Stimulated activated CD4-positive, alpha-beta T cell treated with anti-CD3 and anti-CD28 coated beads, Interleukin-2, amount 100 ng/mL, for 48 hours (primary cell): ENCODE measurements at regions not wholly inside any gene's neighbourhood (a gene's known extent, or its start where the extent isn't known, plus 50 kb on each side); places are given as distances from the start of the nearest gene placed in this dataset.
A peak's percentile ranks its signal among the peaks of the same experiment; 100 is the strongest.
"Not testable (repeated sequence)": the region's sequence is repeated elsewhere in the genome, so short reads cannot be mapped to it uniquely, and the experiment has no call there.

Experiments
- DNase-seq, 2 donors: peaks; one replicate each; pipeline ENCODE4 v3.0.0-alpha.2; 2020

DNA sequence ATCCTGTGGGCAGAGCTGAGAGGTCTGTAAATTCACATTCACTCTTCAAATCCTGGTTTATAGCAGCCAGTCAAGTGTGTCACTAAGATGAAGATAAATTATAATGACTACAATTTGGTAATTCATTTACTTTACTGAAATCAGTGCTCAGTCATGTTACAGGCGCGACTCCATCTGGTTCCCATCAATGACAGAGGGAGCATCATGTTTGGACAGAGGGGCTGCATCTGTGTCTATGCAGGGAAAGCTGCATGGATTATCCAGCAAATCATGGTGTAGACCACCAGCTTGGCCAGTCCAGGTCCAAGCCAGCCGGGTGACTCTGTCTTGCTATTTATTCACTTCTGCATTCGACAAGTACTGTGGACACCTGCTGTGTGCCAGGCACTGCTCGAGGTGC, 214.1 kb upstream of the ZNF32 start:
- DNase-seq, result no peak

DNA sequence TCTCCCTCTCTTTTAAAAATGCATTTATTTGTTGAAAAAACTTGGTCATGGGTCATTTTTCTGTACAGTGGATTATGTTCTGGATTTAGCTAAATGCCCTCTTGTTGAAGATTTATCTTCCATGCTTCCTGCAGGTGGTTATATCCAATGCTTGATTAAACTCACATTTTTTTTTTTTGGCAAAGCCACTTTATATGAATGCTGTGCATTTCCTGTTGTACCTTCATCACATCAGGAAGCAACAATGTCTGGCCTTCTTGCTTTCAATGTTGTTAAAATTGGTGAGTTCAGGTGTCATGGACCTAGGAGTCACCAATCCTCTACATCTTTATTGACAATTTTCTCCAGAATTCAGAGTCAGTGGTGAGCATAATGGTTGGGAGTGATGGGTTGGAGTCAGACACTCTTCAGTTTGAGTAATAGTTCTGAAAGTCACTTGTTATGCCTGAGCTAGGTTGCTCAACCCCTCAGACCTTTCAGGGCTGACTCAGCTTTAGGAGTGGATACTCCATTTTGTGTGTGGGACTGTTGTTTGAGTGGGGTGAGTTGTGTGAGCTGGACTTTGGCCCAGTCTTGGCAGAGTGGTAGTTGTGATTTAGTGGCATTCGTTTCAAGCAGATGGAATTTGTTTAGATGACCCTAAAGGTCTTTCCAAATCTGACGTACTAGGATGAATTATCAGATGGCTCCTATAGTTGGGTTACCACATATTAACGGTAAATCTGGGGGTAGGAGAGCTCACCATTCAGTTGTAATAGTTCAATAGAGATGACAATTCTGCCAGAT, 213.5 kb upstream of the ZNF32 start:
- DNase-seq, result no peak

DNA sequence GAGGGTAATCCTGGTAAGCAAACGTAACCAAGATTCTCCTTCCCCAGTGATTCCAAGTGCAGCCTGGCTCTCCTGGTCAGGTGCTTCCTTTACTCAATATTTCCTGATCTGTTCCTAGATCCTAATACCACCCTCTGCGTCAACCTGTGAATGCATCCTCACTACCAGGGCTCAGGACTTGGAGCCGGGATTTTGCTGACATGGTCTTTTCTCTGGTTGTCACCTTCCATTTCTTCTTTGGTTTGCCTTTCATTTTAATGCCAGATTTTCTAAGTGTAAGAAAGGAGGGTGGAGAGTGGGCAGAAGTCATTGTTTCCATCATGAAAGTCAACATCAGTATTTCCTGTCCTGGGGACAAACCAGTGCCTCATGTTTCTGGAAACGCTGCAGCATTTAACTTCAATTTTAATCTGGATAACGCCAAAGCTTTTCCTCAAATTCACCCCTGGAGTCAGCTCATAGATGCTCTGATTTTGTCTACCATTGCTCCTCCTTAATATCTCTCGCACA, 210.4 kb upstream of the ZNF32 start:
- no peak for DNase-seq

DNA sequence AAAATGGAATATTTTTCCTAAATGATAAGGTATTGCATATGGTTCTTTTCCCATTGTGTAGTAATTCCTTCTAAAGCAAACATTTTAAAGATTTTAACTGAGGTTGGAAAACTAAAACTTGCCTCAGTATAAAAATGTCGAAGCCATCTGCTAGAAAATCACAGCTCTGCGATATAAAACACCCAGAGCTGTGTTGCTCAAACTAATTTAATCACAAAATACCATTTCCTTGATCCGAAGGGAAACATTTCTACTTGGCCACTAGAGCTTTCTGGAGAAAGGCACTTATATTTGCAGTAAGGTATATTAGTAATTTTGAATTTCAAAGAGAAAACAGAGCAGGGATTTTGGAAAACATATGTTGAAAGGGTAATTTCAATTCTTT, 209.2 kb upstream of the ZNF32 start:
- DNase-seq, result no peak

DNA sequence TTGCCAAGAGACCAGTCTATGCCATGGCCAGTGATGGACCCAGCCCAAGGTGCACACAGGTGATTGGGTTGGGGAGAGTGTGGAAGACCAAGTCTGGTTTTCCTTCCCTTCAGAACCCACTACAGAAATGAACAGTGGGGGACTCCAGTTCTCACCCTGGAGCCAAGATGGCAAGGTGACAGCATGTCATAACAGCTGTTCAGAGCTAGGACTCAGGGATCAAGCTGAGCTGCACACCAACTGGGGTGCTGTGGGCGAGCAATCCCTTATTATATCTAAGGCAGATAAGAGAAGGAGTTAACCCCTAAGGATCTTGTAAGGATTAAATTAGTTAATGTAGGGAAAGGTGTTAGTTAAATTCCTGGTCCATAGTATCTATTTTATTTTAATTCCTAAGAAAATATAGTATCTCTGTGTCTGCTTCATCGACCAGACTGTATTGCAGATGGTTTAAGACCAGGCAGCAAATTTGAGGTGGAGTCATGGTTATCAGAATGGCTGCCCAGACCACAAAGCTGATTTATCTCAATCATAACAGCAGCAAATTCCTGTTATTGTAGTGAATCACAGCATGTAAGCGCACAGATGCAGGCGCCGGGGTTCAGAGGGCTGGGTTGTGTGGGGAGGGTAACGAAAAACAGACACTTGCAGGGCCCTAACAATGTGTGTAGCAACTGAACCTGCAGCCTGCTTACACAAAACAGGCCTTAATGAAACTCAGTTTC, 208.7 kb upstream of the ZNF32 start:
- DNase-seq, result no peak

DNA sequence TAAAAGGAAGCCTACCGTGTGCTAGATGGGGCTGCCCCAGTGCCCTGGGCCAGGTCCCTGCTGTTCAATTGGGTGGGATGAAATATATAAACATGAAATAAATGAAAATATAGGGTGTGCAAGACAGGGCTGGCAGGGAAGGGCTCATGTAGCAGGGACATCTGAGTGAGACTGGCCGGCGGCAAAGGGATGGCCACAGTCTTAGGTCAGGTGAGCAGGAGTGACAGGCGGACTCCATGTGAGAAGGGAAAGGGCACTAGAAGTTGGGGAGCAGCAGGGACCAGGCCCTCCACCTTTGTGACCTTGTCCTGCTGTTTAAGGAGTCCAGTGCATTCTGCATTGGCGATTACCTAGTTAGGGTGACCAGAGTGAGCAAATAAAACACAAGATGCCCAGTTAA, 207.6 kb upstream of the ZNF32 start:
- no peak for DNase-seq

DNA sequence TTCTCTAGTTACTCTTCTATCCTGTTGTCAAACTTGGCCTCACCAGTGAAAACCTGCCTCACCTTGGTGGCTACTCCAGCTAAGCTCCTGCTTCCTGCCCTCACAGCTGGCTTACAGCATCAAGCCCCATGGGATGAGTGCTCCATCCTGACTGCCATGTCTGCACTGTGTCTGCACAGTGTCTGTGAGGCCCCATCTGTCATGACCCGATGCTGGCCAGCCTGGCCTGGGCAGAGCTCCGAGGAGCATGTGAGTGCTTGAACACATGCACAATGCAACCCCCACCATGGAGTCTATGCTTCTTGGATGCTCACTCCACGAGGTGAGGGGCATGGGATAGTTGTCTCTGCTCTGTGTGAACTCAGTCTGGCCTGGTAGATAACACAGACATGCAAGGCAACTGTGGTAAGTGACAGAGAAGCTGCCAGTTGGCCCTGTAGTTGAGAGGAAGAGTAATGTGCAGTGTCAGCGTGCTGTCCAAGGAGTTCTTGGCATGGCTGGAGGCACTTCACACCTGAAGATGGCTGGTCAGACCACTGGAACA, 207.1 kb upstream of the ZNF32 start:
- no peak for DNase-seq

DNA sequence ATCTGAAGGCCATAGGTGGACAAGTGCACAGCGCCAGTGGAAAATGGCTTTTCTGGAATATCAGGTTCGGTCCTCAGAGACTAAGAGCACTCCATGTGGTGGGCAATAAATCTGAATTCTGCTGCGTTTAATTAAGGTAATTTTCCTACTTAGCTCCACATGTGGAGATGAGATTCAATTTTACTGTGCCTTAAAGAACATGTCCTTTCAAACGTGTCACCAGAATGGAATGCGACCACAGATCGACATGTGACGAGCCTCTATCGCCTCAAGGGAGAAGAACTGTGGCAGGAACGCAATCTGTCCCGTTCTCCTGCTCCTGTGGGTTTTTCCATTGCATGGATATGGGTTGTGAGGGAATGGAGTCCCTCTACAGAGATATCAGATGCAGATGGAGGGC, 205.3 kb upstream of the ZNF32 start:
- no peak for DNase-seq

DNA sequence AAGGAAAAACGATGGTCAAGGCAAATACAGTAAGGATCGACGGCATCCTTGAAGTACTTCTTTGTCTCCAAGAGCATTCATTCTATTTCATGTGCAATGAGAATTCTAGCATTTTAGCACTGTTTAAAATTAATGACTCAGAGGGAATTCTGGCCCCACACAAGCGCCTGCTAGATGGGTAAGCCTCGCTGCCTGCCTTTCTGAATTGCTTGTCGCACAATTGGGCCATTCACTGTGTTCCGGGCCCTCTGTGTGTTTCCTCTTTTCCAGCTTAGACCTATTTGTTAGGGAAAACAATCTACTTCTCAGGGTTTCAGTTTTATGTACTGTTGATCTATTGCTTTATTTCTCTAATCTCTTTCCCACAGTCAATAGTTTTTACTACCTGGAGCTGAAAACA, 204.7 kb upstream of the ZNF32 start:
- DNase-seq, result no peak

DNA sequence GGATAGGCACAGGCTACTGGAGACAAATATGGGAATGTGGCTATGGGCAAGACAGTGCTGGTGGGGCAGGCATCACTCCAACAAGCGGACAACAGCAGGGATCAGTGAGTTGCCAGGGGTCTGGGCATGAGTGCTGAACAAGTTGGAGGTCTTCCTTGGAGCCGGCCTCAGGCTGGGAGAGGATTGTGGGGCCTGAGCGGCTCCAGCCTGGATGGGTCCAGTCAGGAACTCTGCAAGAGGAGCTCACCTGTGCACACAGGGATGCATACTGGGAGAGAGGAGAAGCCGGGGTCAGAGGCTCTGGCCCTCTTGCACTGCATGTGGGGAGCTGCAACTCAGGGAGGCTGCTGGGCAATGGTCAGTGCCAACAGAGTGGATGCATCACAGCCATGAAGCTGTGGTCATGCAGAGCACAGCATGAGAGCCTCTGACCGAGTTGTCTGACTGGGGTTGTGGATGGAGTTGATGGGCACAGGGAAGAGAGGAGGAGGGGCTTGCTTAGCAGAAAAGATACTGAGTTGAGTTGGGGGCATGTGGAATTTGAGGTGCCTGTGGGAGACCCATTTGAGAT, 204.0 kb upstream of the ZNF32 start:
- no peak for DNase-seq

DNA sequence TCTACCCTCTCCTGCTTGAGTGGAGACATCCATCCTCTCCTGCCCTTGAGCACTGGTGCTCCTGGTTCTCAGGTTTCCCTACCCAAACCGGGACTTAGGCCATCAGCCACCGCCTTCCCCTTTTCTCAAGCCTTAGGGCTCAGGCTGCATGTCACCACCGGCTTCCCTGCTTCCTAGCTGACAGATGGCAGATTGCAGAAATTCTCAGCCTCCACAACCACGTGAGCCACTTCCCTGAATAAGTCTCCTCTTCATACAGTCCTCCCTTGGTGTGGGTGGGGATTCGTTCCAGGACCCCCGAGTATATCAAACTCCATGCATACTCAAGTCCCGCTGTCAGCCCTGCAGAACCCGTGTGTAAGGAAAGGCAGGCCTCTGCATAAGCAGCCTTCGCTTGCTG, 203.5 kb upstream of the ZNF32 start:
- no peak for DNase-seq

DNA sequence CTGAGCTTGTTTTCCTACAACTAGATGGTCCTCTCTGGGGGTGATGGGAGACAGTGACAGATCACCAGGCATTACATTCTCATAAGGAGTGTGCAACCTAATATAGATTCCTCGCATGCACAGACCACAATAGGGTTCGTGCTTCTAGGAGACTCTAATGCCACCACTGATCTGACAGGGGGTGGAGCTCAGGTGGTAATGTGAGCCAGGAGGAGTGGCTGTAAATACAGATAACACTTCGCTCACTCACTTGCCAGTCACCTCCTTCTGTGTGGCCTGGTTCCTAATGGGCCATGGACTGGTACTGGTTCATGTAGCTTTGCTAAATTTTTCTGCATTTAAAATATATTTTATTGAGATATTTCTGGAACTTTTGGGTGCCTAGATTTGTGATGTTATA, 202.3 kb upstream of the ZNF32 start:
- DNase-seq, result no peak

DNA sequence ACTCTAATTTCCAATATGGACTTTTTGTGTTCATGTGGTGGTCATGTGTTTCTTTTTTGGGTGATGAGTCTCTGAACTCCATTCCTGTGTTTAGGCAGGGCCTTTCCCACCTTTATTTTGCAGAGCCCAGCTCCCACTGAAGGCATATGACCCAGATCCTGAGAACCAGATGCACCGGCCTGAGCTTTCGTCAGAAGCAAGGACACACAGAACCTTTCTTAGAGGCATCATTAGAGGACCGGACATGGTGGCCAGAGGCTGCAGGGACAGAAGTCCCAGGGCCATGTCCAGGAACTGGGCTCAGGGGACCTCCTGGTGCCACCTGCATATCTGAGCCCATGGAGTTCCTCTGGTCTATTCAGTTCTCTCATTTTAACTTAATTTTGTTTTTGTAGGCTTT, 200.9 kb upstream of the ZNF32 start:
- no peak for DNase-seq

DNA sequence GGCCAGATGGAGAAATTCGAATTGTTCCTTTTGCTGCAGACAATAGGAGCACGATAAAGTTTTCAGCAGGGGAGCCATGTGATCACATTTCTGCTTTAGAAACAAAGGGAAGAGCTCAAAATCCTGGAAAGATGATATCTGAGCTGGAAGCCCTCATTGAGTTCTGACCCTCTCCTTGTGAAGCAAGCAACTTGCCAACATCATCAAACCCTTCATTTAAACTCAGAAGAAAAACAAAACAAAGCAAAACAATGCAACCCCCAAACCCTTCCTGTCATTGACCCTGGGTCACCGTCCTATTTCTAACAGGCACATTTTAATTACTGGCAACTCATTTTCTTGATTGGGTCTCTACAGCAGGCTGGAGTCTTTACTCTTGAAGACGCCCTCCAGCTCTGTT, 198.3 kb upstream of the ZNF32 start:
- DNase-seq, result no peak

DNA sequence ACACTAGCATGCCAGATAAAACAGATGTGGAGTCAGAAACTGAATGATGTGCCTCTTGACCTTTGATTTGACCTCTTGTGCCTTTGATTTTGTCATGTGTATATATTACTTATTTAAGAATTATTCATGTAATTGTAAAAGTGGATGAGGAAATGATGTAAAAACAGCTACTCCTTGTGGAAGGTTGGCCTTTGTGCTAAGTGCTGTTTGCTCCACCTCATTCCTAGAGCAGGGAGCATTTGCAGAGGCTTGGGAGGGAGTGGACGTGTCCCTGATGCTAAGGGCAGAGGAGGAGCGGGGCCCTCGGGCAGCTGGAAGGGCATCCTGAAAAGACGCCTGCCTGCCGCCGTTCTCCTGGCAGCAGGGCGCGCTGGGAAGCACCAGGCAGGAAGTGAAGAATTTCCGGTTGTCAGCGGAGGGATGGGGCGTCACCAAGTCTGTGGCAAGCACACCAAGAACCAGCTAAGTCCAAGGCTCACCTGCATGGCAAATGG, 197.6 kb upstream of the ZNF32 start:
- DNase-seq, result peak; percentile 21 to 26

DNA sequence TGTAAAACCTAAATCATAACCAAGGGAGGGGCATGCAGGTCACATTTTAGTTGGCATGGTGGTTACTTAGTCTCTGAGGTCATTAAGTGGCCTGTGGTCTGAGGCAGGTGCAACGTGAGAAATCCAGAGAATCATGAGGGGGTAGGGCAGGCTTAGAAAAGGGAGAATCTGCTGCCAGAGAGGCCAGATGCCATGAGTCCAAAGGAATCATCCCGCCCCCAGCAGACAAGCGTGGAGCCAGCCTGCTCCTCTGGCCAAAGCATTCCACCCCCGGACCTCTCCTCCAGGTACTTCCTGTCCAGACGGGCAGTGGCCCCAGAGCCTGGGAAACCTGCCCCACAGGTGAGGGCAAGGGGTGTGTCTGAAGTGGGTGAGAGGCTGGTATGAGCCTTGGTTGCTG, 196.4 kb upstream of the ZNF32 start:
- no peak for DNase-seq

DNA sequence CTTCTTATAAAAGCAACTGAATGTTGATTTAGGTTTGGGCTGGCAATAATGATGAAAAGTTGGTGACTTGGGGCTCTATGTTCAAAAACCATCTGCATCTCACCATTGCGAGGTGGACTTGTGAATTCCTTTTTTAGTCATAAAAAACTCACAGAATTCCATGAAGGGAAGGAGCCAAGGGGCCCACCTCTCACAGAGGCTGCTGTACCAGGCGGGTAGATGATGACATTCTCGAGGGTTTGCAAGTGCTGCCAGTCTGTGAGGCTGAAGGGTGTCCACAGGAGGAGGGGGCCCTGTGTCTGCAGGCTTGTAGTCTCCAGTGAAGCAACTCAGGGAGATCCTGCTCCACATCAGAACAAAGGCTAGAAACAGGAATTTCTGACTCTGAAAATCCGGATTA, 195.5 kb upstream of the ZNF32 start:
- DNase-seq, result no peak

DNA sequence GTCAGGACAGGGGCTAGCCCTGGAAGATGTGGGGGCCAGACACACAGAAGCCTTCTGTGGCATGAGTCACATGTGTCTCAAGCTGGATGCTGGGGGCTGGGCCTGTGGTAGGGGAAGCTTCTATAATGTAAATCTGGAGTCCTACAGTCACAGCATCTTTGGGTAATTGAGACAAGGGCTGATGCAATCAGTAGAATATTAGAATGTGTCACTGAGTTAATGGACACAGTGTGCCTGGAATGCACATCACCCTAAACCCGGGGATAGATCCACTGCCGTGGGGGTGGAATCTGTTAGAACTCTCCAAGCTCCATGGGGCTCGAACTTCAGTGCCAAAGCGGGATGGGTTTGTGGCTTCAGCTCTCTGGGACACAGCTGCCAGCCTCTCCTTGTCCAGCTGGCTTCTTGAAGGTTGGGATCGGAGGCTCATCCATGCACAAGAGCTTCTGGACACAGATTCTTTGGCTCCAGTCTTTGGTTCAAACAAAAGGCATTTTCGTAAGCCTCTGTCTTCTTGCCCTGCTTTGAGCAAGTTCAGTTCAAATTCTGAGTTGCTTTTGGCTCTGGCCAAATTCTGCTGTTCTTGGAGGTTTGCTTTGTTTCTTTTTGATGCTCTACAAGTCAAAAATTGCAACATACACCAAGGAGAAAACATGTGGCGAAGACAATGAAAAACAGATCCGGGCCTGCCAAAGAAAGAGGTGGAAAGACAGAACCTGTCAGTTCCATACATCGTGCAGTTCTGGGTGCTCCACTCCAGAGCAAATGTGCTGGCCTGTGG, 194.8 kb upstream of the ZNF32 start:
- no peak for DNase-seq

DNA sequence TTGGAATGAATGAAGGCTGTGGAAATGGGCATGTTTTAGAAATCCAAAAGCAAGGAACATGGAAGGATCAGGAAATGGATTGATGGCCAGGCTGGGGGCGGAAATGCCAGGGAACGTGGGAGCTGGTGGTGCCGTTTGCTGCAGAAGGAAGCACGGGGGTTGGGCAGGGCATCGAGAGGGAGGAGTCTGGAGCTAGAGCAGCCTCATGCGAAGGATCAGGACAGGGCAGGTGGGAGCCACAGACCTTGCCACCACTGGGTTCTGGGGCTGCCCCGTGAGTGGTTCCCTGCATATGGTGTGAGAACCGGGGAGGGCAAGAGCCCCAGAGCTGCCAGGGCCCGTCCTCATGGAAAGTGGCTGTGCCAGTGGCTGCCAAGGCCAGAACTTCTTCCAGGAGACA, 193.8 kb upstream of the ZNF32 start:
- DNase-seq, result no peak

DNA sequence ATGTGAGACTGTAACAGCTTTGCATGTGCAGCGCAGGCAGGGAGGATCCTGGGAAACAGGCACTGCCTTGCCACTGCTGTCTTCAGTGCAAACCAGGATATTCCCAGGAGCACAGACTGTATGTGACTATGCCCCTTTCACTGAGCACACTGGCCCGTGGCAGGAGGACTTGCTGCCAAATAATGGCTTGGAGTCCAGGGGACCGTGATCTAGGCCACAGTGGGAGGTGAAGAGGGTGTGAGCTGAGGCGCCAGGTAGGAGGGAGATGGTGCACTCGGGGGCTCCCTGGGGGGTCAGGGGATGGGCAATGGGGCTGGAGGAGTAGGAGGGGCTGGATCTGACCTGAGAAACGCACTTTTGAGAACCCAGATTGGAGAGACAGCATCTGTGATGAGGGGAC, 193.4 kb upstream of the ZNF32 start:
- no peak for DNase-seq

DNA sequence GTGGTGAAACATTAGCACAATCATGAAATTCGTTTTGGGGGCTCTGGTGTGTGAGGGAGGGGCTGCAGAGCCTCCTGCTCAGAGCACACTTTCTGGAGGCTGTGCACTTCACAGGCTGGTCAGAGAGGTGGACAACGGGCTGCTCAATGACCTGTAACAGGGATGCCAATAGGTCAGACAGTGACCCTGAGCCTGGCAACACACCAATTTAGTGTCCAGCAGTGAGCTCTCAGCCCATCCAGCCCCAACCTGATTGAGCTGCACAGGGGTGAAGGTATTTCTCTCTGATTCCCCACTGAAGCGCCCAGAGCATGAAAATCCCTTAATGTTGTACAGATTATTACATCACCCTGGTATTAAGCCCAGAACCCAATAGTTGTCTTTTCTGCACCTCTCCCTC, 191.3 kb upstream of the ZNF32 start:
- DNase-seq, result no peak

DNA sequence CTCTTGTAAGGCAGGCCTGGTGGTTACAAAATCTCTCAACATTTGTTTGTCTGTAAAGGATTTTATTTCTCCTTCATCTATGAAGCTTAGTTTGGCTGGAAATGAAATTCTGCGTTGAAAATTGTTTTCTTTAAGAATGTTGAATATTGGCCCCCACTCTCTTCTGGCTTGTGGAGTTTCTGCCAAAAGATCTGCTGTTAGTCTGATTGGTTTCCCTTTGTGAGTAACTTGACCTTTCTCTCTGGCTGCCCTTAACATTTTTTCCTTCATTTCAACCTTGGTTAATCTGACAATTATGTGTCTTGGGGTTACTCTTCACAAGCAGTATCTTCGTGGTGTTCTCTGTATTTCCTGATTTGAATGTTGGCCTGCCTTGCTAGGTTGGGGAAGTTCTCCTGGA, 186.1 kb upstream of the ZNF32 start:
- DNase-seq, result not testable (repeated sequence)

DNA sequence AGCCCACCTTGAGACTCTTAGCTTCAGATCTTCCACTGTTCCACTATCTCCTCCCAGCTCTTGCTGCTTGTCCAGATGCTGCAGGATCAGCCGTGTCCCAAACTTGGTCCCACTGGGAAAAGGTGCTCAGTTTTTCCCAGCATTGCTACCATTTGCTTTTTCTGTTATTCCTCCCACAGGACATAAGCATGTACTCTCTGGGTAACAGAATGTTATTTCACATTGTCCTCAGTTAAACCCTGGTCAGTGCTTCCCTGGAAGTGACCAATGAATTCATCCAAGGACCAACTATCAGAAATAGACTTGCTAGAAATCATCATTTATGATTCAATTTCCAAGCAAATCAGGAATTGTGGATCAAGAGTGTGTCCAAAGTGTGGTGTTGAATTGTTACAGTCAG, 179.2 kb upstream of the ZNF32 start:
- DNase-seq, result no peak
